SH-SY5Y (cell line): ENCODE measurements at regions not wholly inside any gene's neighbourhood (a gene's known extent, or its start where the extent isn't known, plus 50 kb on each side); places are given as distances from the start of the nearest gene placed in this dataset.

Source experiments
- GATA2 ChIP-seq: IDR thresholded peaks from 2 replicates; pipeline ENCODE4 v1.6.1; 2011; ENCODE audit warnings: mild to moderate bottlenecking, low read depth, low read length
- GATA3 ChIP-seq: IDR thresholded peaks from 2 replicates; pipeline ENCODE4 v1.6.1; 2011; ENCODE audit warnings: low read depth, mild to moderate bottlenecking, low read length, moderate library complexity

- no peak for TF ChIP-seq GATA2
- no peak for TF ChIP-seq GATA3
Measured at GRCh38 chr6:115570331-115570730, 490.4 kb downstream of the FRK start.
